GM12878 (cell line): ENCODE measurements at regions not wholly inside any gene's neighbourhood (a gene's known extent, or its start where the extent isn't known, plus 50 kb on each side); places are given as distances from the start of the nearest gene placed in this dataset.

Experiments
- ATAC-seq: fragments of 200-7000 bp; cut with Tn5 transposase; 3 replicates; pipeline ENCODE4 v1.9.1; 2020; ENCODE audit warnings: mild to moderate bottlenecking, moderate library complexity
- BruUV-seq: library from RNA; stranded (reverse); fragments of 400-500 nt; replicated peaks from 2 replicates; lab custom pipeline; 2021; lab: Mats Ljungman, UMichigan
- CTCF ChIA-PET: fragments of 300-600 bp; sonication (Branson Sonifier 250); formaldehyde crosslinking; extraction: SDS; loops from one replicate; lab custom pipeline; 2021; ENCODE audit warnings: inconsistent platforms; lab: Yijun Ruan, JAX
- POLR2A ChIA-PET: fragments of 350-600 bp; formaldehyde crosslinking; extraction: SDS; loops from one replicate; lab custom pipeline; 2021; ENCODE audit warnings: inconsistent platforms; lab: Charles Lee
- RAD21 ChIA-PET: fragments of 300-600 bp; sonication (Branson Sonifier 250); formaldehyde crosslinking; loops from one replicate; lab custom pipeline; 2023; ENCODE audit warnings: antibody characterized with exemption; ENCODE audit not compliant: unreplicated experiment; lab: Charles Lee
- SMC1A ChIA-PET: fragments of 300-600 bp; sonication (Branson Sonifier 250); formaldehyde crosslinking; loops from one replicate; lab custom pipeline; 2023; ENCODE audit not compliant: unreplicated experiment, uncharacterized antibody; lab: Charles Lee
- DNase-seq: peaks from one replicate; pipeline ENCODE4 v3.0.0-alpha.2; 2011; ENCODE audit warnings: low read depth, low spot score
- FAIRE-seq: peaks from 3 replicates; lab custom pipeline; 2011; peaks lifted over from hg19 to GRCh38; lab: Jason Lieb, UNC
- H2AFZ ChIP-seq: 2 replicates; pipeline ENCODE4 v1.6.0; 2011; ENCODE audit warnings: low read depth, low read length, control low read depth; ENCODE audit not compliant: control insufficient read depth
- H3K27ac ChIP-seq: 2 replicates; pipeline ENCODE4 v1.5.1; 2011; ENCODE audit warnings: control low read depth; ENCODE audit not compliant: control insufficient read depth, insufficient read depth
- H3K27me3 ChIP-seq, 2 experiments: replicated peaks in 1 of 2; 2 replicates each; pipeline versions ENCODE4 v1.6.0 to v1.6.1; 2011; ENCODE audit warnings: low read length in 1 of 2; ENCODE audit not compliant: control insufficient read depth in 2 of 2, insufficient read depth in 2 of 2
- H3K36me3 ChIP-seq, 2 experiments: 2 replicates each; pipeline ENCODE4 v1.5.1; 2011; ENCODE audit warnings: low read length in 1 of 2; ENCODE audit not compliant: control insufficient read depth in 2 of 2, insufficient read depth in 2 of 2
- H3K4me1 ChIP-seq: 2 replicates; pipeline ENCODE4 v1.6.1; 2011; ENCODE audit warnings: mild to moderate bottlenecking, low read length, moderate library complexity, mixed read lengths; ENCODE audit not compliant: control insufficient read depth, insufficient read depth
- H3K4me2 ChIP-seq: 2 replicates; pipeline ENCODE4 v1.6.0; 2011; ENCODE audit warnings: control low read depth; ENCODE audit not compliant: control insufficient read depth, insufficient read depth
- H3K4me3 ChIP-seq: fragments of 200-600 bp; sonication (generic); 2 replicates; pipeline ENCODE4 v1.5.1; 2016
- H3K79me2 ChIP-seq: 2 replicates; pipeline ENCODE4 v1.6.0; 2011; ENCODE audit warnings: low read length; ENCODE audit not compliant: control insufficient read depth, insufficient read depth
- H3K9ac ChIP-seq: 2 replicates; pipeline ENCODE4 v1.8.0; 2011; ENCODE audit warnings: low read length, control low read depth, mixed read lengths; ENCODE audit not compliant: control insufficient read depth, insufficient read depth
- H3K9me3 ChIP-seq: replicated peaks from 3 replicates; pipeline ENCODE4 v1.5.1; 2011; ENCODE audit warnings: mild to moderate bottlenecking, low read length; ENCODE audit not compliant: control insufficient read depth, insufficient read depth
- H4K20me1 ChIP-seq: 2 replicates; pipeline ENCODE4 v1.6.0; 2011; ENCODE audit not compliant: control insufficient read depth, insufficient read depth
- BMI1 ChIP-seq: fragments of 450-650 bp; IDR thresholded peaks from 2 replicates; pipeline ENCODE4 v1.6.1; 2016; ENCODE audit warnings: mild to moderate bottlenecking, moderate library complexity, borderline replicate concordance
- MEF2A ChIP-seq: IDR thresholded peaks from 2 replicates; pipeline ENCODE4 v1.6.1; 2011; ENCODE audit warnings: low read depth, mild to moderate bottlenecking, low read length, moderate library complexity; ENCODE audit not compliant: insufficient read depth
- NFIC ChIP-seq: IDR thresholded peaks from 2 replicates; pipeline ENCODE4 v1.6.1; 2012; ENCODE audit warnings: low read depth, mild to moderate bottlenecking, inconsistent platforms, low read length, moderate library complexity
- RB1 ChIP-seq: fragments of 450-650 bp; formaldehyde crosslinking; IDR thresholded peaks from 2 replicates; pipeline ENCODE4 v1.6.1; 2017; ENCODE audit warnings: mild to moderate bottlenecking, borderline replicate concordance
- SMC3 ChIP-seq: IDR thresholded peaks from 2 replicates; pipeline ENCODE4 v1.6.1; 2011; ENCODE audit warnings: low read length, improper control_type of control experiment, borderline replicate concordance
- SPI1 ChIP-seq: IDR thresholded peaks from 2 replicates; pipeline ENCODE4 v1.6.1; 2011; ENCODE audit warnings: low read depth, mild to moderate bottlenecking, low read length, moderate library complexity, borderline replicate concordance; ENCODE audit not compliant: insufficient read depth
- TAF1 ChIP-seq: IDR thresholded peaks from 2 replicates; pipeline ENCODE4 v1.6.1; 2011; ENCODE audit warnings: mild to moderate bottlenecking, low read depth, low read length, borderline replicate concordance
- TBL1XR1 ChIP-seq: IDR thresholded peaks from 2 replicates; pipeline ENCODE4 v1.6.1; 2012; ENCODE audit warnings: low read depth, low read length, improper control_type of control experiment
- TCF7 ChIP-seq: IDR thresholded peaks from 2 replicates; pipeline ENCODE4 v1.6.1; 2014; ENCODE audit warnings: antibody characterized with exemption, borderline replicate concordance
- whole genome bisulfite sequencing: methylation state at CpG from one replicate; pipeline ENCODE4 v1.1.6; 2016; ENCODE audit warnings: low lambda C conversion rate; ENCODE audit not compliant: insufficient replicate concordance, insufficient coverage; ENCODE audit errors: missing lambda C conversion rate; 5-methylcytosine and 5-hydroxymethylcytosine counted together
- in situ Hi-C: fragments of 300-500 bp; cut with MboI; formaldehyde crosslinking; loops from 9 replicates; pipeline ENCODE4 v1.14.3; 2018; ENCODE audit warnings: mixed read lengths
- intact Hi-C: fragments of 100-400 bp; cut with micrococcal nuclease; formaldehyde crosslinking; loops from one replicate; pipeline ENCODE4 v1.14.2; 2022; ENCODE audit not compliant: unreplicated experiment
- TF ChIP-seq, protein P1 (sequence below): IDR thresholded peaks from 2 replicates; pipeline ENCODE4 v1.6.1; 2012; ENCODE audit warnings: low read depth, low read length, improper control_type of control experiment
- TF ChIP-seq, protein P2 (sequence below): fragments of 450-650 bp; IDR thresholded peaks from 2 replicates; pipeline ENCODE4 v1.6.1; 2017; ENCODE audit warnings: borderline replicate concordance
- TF ChIP-seq, protein P3 (sequence below): fragments of 450-650 bp; formaldehyde crosslinking; IDR thresholded peaks from 2 replicates; pipeline ENCODE4 v1.4.0; 2020; ENCODE audit warnings: mild to moderate bottlenecking, moderate library complexity
- TF ChIP-seq, protein P4 (sequence below): IDR thresholded peaks from 2 replicates; pipeline ENCODE4 v1.6.1; 2012; ENCODE audit warnings: low read length, inconsistent platforms
- TF ChIP-seq, protein P5 (sequence below): fragments of 450-650 bp; IDR thresholded peaks from 2 replicates; pipeline ENCODE4 v1.6.1; 2016; ENCODE audit warnings: mild to moderate bottlenecking
- TF ChIP-seq, protein P6 (sequence below): IDR thresholded peaks from 2 replicates; pipeline ENCODE4 v1.6.1; 2012; ENCODE audit warnings: low read depth, low read length, improper control_type of control experiment

GRCh38 chr9:94166976-94167346 lies 82.7 kb downstream of the PTPDC1 start:
- in situ Hi-C loops (no loop called here), intact Hi-C loops (loop anchor here (5.0 to 10.0 kb wide), 2 partner anchors 90 to 712 kb away; partner anchors contain the start of genes FAM120A, FAM120AOS and ZNF169)
- H3K4me2 ChIP-seq: peak overlapping the region; percentile 56
- WGBS: under 1% methylated on average over 19 of the region's 23 CpGs
- no peaks in the 10 kb centered on the region for H3K9me3 ChIP-seq
- no peak for FAIRE-seq
- H3K4me3 ChIP-seq: peak overlapping the region; percentile 89
- ChIA-PET RAD21 (no interaction called here), POLR2A (no interaction called here), CTCF (no interaction called here), SMC1A (no interaction called here)
- H3K27ac ChIP-seq: peak overlapping the region; percentile 92
- no peaks in the 10 kb centered on the region; the same call in 1 of the 2 replicates for H4K20me1 ChIP-seq
- peak overlapping the region; percentile 26; the same call in 1 of the 2 replicates for H2AFZ ChIP-seq
- ATAC-seq: peak; percentile 5
- peaks cover 0 to 8% of the 10 kb centered on the region in 2 experiments; a peak in 2 of 4 replicates for H3K36me3 ChIP-seq
- peaks cover 16% of the 10 kb centered on the region for H3K4me1 ChIP-seq
- no peaks in the 10 kb centered on the region for H3K27me3 ChIP-seq
- BruUV-seq: no TSS peak
- H3K9ac ChIP-seq: peak overlapping the region; percentile 79
- peaks cover 53% of the 10 kb centered on the region for H3K79me2 ChIP-seq
- no peak for DNase-seq
- TF ChIP-seq BMI1 (no peak), TCF7 (0 out of 2 replicates have a peak, but pooled peaks have one; percentile 7), RB1 (no peak; the same call in 1 of the 2 replicates), NFIC (no peak), MEF2A (no peak), TAF1 (no peak), TBL1XR1 (no peak), SPI1 (no peak), SMC3 (no peak)
- TF ChIP-seq, protein P1, sequence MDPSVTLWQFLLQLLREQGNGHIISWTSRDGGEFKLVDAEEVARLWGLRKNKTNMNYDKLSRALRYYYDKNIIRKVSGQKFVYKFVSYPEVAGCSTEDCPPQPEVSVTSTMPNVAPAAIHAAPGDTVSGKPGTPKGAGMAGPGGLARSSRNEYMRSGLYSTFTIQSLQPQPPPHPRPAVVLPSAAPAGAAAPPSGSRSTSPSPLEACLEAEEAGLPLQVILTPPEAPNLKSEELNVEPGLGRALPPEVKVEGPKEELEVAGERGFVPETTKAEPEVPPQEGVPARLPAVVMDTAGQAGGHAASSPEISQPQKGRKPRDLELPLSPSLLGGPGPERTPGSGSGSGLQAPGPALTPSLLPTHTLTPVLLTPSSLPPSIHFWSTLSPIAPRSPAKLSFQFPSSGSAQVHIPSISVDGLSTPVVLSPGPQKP: no peak
- TF ChIP-seq, protein P2, sequence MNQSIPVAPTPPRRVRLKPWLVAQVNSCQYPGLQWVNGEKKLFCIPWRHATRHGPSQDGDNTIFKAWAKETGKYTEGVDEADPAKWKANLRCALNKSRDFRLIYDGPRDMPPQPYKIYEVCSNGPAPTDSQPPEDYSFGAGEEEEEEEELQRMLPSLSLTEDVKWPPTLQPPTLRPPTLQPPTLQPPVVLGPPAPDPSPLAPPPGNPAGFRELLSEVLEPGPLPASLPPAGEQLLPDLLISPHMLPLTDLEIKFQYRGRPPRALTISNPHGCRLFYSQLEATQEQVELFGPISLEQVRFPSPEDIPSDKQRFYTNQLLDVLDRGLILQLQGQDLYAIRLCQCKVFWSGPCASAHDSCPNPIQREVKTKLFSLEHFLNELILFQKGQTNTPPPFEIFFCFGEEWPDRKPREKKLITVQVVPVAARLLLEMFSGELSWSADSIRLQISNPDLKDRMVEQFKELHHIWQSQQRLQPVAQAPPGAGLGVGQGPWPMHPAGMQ: no peak
- TF ChIP-seq, protein P3, sequence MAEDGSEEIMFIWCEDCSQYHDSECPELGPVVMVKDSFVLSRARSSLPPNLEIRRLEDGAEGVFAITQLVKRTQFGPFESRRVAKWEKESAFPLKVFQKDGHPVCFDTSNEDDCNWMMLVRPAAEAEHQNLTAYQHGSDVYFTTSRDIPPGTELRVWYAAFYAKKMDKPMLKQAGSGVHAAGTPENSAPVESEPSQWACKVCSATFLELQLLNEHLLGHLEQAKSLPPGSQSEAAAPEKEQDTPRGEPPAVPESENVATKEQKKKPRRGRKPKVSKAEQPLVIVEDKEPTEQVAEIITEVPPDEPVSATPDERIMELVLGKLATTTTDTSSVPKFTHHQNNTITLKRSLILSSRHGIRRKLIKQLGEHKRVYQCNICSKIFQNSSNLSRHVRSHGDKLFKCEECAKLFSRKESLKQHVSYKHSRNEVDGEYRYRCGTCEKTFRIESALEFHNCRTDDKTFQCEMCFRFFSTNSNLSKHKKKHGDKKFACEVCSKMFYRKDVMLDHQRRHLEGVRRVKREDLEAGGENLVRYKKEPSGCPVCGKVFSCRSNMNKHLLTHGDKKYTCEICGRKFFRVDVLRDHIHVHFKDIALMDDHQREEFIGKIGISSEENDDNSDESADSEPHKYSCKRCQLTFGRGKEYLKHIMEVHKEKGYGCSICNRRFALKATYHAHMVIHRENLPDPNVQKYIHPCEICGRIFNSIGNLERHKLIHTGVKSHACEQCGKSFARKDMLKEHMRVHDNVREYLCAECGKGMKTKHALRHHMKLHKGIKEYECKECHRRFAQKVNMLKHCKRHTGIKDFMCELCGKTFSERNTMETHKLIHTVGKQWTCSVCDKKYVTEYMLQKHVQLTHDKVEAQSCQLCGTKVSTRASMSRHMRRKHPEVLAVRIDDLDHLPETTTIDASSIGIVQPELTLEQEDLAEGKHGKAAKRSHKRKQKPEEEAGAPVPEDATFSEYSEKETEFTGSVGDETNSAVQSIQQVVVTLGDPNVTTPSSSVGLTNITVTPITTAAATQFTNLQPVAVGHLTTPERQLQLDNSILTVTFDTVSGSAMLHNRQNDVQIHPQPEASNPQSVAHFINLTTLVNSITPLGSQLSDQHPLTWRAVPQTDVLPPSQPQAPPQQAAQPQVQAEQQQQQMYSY (CRISPR knock-in tag): no peak
- TF ChIP-seq, protein P4, sequence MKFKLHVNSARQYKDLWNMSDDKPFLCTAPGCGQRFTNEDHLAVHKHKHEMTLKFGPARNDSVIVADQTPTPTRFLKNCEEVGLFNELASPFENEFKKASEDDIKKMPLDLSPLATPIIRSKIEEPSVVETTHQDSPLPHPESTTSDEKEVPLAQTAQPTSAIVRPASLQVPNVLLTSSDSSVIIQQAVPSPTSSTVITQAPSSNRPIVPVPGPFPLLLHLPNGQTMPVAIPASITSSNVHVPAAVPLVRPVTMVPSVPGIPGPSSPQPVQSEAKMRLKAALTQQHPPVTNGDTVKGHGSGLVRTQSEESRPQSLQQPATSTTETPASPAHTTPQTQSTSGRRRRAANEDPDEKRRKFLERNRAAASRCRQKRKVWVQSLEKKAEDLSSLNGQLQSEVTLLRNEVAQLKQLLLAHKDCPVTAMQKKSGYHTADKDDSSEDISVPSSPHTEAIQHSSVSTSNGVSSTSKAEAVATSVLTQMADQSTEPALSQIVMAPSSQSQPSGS: no peak; the same call in 1 of the 2 replicates
- TF ChIP-seq, protein P5, sequence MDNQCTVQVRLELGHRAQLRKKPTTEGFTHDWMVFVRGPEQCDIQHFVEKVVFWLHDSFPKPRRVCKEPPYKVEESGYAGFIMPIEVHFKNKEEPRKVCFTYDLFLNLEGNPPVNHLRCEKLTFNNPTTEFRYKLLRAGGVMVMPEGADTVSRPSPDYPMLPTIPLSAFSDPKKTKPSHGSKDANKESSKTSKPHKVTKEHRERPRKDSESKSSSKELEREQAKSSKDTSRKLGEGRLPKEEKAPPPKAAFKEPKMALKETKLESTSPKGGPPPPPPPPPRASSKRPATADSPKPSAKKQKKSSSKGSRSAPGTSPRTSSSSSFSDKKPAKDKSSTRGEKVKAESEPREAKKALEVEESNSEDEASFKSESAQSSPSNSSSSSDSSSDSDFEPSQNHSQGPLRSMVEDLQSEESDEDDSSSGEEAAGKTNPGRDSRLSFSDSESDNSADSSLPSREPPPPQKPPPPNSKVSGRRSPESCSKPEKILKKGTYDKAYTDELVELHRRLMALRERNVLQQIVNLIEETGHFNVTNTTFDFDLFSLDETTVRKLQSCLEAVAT: peak; percentile 75
- TF ChIP-seq, protein P6, sequence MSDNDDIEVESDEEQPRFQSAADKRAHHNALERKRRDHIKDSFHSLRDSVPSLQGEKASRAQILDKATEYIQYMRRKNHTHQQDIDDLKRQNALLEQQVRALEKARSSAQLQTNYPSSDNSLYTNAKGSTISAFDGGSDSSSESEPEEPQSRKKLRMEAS: no peak; the same call in 1 of the 2 replicates
